ENCODE measurements at regions not wholly inside any gene's neighbourhood (a gene's known extent, or its start where the extent isn't known, plus 50 kb on each side); places are given as distances from the start of the nearest gene placed in this dataset.

GRCh38 chr13:106418556-106418955 is 116.9 kb downstream of the EFNB2 start:
- intact Hi-C loops (cut with DNase I; ENCODE audit: low total_unique reads), result no loop called here
- Histone ChIP-seq H3K4me3 (no peak overlapping the region), H3K4me1 (no peaks in the 10 kb centered on the region), H3K36me3 (no peaks in the 10 kb centered on the region), H3K27ac (no peak overlapping the region), H3K27me3 (no peaks in the 10 kb centered on the region), H3K9me3 (no peaks in the 10 kb centered on the region)
- DNase-seq, result no peak
- TF ChIP-seq CTCF (IDR thresholded peaks at IDR 0.05) (no peak), POLR2A (IDR thresholded peaks at IDR 0.05) (no peak)

GRCh38 chr13:106417467-106418110 is 117.9 kb downstream of the EFNB2 start:
- Histone ChIP-seq H3K27me3 (no peaks in the 10 kb centered on the region), H3K9me3 (no peaks in the 10 kb centered on the region), H3K36me3 (no peaks in the 10 kb centered on the region), H3K4me3 (no peak overlapping the region), H3K4me1 (no peaks in the 10 kb centered on the region), H3K27ac (no peak overlapping the region)
- TF ChIP-seq POLR2A (IDR thresholded peaks at IDR 0.05) (no peak), CTCF (IDR thresholded peaks at IDR 0.05) (no peak)
- intact Hi-C loops (cut with DNase I; ENCODE audit: low total_unique reads), result no loop called here
- no peak for DNase-seq

- DNase-seq, result no peak
- Histone ChIP-seq H3K4me3 (no peak overlapping the region), H3K27me3 (no peaks in the 10 kb centered on the region), H3K36me3 (no peaks in the 10 kb centered on the region), H3K9me3 (no peaks in the 10 kb centered on the region), H3K4me1 (no peaks in the 10 kb centered on the region), H3K27ac (no peak overlapping the region)
- intact Hi-C loops (cut with DNase I; ENCODE audit: low total_unique reads), result no loop called here
- TF ChIP-seq POLR2A (IDR thresholded peaks at IDR 0.05) (no peak), CTCF (IDR thresholded peaks at IDR 0.05) (no peak)
Observed at GRCh38 chr13:106416645-106417044, 118.8 kb downstream of the EFNB2 start.

- DNase-seq, result no peak
- H3K27me3 ChIP-seq, result no peaks in the 10 kb centered on the region
- no peaks in the 10 kb centered on the region for H3K4me1 ChIP-seq
- TF ChIP-seq POLR2A (IDR thresholded peaks at IDR 0.05) (no peak), CTCF (IDR thresholded peaks at IDR 0.05) (no peak)
- no peaks in the 10 kb centered on the region for H3K9me3 ChIP-seq
- no peak overlapping the region for H3K4me3 ChIP-seq
- H3K36me3 ChIP-seq, result no peaks in the 10 kb centered on the region
- intact Hi-C loops (cut with DNase I; ENCODE audit: low total_unique reads), result no loop called here
- no peak overlapping the region for H3K27ac ChIP-seq
Observed at GRCh38 chr13:106415971-106416370, 119.5 kb downstream of the EFNB2 start.

- Histone ChIP-seq H3K4me1 (no peaks in the 10 kb centered on the region), H3K27ac (no peak overlapping the region), H3K36me3 (no peaks in the 10 kb centered on the region), H3K9me3 (no peaks in the 10 kb centered on the region), H3K27me3 (no peaks in the 10 kb centered on the region), H3K4me3 (no peak overlapping the region)
- TF ChIP-seq POLR2A (IDR thresholded peaks at IDR 0.05) (no peak), CTCF (IDR thresholded peaks at IDR 0.05) (no peak)
- intact Hi-C loops (cut with DNase I; ENCODE audit: low total_unique reads), result no loop called here
- no peak for DNase-seq
Observed at GRCh38 chr13:106415442-106415841, 120.0 kb downstream of the EFNB2 start.
